ENCODE measurements at regions not wholly inside any gene's neighbourhood (a gene's known extent, or its start where the extent isn't known, plus 50 kb on each side); places are given as distances from the start of the nearest gene placed in this dataset.
"Not testable (repeated sequence)": the region's sequence is repeated elsewhere in the genome, so short reads cannot be mapped to it uniquely, and the experiment has no call there.

DNA sequence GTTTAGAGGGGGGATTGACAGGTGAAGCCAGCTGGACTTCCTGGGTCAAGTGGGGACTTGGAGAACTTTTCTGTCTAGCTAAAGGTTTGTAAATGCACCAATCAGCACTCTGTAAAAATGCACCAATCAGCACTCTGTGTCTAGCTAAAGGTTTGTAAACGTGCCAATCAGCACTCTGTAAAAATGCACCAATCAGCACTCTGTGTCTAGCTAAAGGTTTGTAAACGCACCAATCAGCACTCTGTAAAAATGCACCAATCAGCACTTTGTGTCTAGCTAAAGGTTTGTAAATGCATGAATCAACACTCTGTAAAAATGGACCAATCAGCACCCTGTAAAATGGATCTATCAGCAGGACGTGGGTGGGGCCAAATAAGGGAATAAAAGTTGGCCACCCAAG is 120.1 kb upstream of the AGTR1 start:
- TF ChIP-seq, protein P1, sequence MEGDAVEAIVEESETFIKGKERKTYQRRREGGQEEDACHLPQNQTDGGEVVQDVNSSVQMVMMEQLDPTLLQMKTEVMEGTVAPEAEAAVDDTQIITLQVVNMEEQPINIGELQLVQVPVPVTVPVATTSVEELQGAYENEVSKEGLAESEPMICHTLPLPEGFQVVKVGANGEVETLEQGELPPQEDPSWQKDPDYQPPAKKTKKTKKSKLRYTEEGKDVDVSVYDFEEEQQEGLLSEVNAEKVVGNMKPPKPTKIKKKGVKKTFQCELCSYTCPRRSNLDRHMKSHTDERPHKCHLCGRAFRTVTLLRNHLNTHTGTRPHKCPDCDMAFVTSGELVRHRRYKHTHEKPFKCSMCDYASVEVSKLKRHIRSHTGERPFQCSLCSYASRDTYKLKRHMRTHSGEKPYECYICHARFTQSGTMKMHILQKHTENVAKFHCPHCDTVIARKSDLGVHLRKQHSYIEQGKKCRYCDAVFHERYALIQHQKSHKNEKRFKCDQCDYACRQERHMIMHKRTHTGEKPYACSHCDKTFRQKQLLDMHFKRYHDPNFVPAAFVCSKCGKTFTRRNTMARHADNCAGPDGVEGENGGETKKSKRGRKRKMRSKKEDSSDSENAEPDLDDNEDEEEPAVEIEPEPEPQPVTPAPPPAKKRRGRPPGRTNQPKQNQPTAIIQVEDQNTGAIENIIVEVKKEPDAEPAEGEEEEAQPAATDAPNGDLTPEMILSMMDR (IDR thresholded peaks at IDR 0.05) = not testable (repeated sequence)
- not testable (repeated sequence) for TF ChIP-seq POLR2A (IDR thresholded peaks at IDR 0.05)
